ENCODE measurements at regions not wholly inside any gene's neighbourhood (a gene's known extent, or its start where the extent isn't known, plus 50 kb on each side); places are given as distances from the start of the nearest gene placed in this dataset.

DNA sequence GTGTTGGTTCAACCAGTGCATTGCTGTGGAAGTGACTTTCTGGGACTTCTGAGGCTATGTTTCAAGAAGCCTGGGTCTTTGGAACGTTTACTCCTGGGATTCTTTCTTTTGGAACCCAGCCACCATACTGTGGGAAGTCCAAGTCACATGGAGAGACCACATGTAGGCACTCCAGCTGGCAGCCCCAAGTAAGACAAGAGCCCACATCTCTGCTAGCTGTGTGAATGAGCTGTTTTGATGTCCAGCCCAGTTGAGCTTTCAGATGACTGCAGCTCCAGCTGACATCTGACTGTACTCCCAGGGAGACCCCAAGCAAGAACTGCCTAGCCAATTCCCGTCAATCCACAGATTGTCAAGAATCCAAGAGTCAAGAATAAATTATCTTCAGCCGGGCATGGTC is 60.1 kb upstream of the SPATA31D4 start:
- 67% methylated on average over 3 of the region's 3 CpGs for WGBS (ENCODE audit: insufficient coverage)
- no peaks in the 10 kb centered on the region for H3K4me1 Mint-ChIP-seq

DNA sequence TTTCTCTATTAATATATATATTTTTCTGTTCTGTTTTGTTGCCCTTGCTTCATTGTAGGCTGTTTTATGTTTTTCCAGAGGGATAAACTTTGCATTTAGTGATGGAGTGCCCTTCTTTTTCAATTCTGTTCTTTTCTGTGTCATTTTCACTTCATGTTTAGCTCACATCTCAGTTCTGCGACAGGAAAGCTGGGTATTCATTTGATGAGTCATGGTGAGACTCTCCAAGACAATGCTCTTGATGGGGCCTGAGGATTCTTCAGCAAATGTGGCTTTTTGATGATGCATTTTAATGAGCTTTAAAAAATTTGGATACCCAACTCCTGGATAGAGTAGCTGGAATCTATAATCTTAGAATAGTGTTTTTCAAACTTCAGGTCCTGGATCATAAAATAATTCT is 56.5 kb upstream of the SPATA31D4 start:
- Mint-ChIP-seq H3K27ac (no peak overlapping the region), H3K36me3 (no peaks in the 10 kb centered on the region)

More for the DNA sequence above, 60.1 kb upstream of the SPATA31D4 start:
- TF ChIP-seq, protein P1, sequence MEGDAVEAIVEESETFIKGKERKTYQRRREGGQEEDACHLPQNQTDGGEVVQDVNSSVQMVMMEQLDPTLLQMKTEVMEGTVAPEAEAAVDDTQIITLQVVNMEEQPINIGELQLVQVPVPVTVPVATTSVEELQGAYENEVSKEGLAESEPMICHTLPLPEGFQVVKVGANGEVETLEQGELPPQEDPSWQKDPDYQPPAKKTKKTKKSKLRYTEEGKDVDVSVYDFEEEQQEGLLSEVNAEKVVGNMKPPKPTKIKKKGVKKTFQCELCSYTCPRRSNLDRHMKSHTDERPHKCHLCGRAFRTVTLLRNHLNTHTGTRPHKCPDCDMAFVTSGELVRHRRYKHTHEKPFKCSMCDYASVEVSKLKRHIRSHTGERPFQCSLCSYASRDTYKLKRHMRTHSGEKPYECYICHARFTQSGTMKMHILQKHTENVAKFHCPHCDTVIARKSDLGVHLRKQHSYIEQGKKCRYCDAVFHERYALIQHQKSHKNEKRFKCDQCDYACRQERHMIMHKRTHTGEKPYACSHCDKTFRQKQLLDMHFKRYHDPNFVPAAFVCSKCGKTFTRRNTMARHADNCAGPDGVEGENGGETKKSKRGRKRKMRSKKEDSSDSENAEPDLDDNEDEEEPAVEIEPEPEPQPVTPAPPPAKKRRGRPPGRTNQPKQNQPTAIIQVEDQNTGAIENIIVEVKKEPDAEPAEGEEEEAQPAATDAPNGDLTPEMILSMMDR (IDR thresholded peaks at IDR 0.05), result no peak
- Mint-ChIP-seq H3K27me3 (ENCODE audit: low read depth in 3 of 3) (no peaks in the 10 kb centered on the region), H3K36me3 (no peaks in the 10 kb centered on the region), H3K4me3 (no peak overlapping the region), H3K9me3 (peaks cover 4 to 21% (median 8%) of the 10 kb centered on the region in 7 donors), H3K27ac (no peak overlapping the region)
- Histone ChIP-seq H3K4me1 (ENCODE audit: control insufficient read depth in 1 of 2, insufficient read depth in 2 of 2, low read length in 2 of 2) (no peaks in the 10 kb centered on the region), H3K4me2 (replicated peaks; ENCODE audit: extremely low read depth, low read length, poor library complexity, severe bottlenecking) (no peak overlapping the region), H3K27me3 (ENCODE audit: control insufficient read depth in 2 of 2, insufficient read depth in 2 of 2, low read length in 2 of 2) (no peaks in the 10 kb centered on the region), H3K79me2 (ENCODE audit: insufficient read depth, low read length) (no peaks in the 10 kb centered on the region), H3K27ac (ENCODE audit: low read depth in 1 of 2, low read length in 2 of 2) (no peak overlapping the region), H2AFZ (ENCODE audit: insufficient read depth, low read depth, low read length, poor library complexity, severe bottlenecking) (no peak overlapping the region), H3K9me3 (replicated peaks in 1 of 2; ENCODE audit: control insufficient read depth in 1 of 2, insufficient read depth in 1 of 2, low read length in 2 of 2) (peaks cover 0 to 2% of the 10 kb centered on the region in 2 donors), H3K9ac (ENCODE audit: insufficient read depth, low read length, poor library complexity, severe bottlenecking) (no peak overlapping the region), H4K20me1 (ENCODE audit: insufficient read depth, low read length) (no peaks in the 10 kb centered on the region), H3K36me3 (replicated peaks in 1 of 2; ENCODE audit: control insufficient read depth in 1 of 2, insufficient read depth in 2 of 2, low read length in 2 of 2) (no peaks in the 10 kb centered on the region), H3K4me3 (replicated peaks in 1 of 3; ENCODE audit: low read depth in 2 of 3, low read length in 3 of 3) (no peak overlapping the region)
- intact Hi-C loops (cut with micrococcal nuclease), result no loop called here
- DNase-seq, result no peak

More for the DNA sequence above, 56.5 kb upstream of the SPATA31D4 start:
- H3K27me3 ChIP-seq (ENCODE audit: control insufficient read depth in 2 of 2, insufficient read depth in 2 of 2, low read length in 2 of 2), result no peaks in the 10 kb centered on the region
- Mint-ChIP-seq H3K9me3 (peaks cover 0 to 12% (median 6%) of the 10 kb centered on the region in 7 donors), H3K4me1 (no peaks in the 10 kb centered on the region), H3K4me3 (no peak overlapping the region), H3K27me3 (ENCODE audit: low read depth in 3 of 3) (no peaks in the 10 kb centered on the region)
- H3K9ac ChIP-seq (ENCODE audit: insufficient read depth, low read length, poor library complexity, severe bottlenecking), result no peak overlapping the region
- no peak overlapping the region for H3K4me2 ChIP-seq (replicated peaks; ENCODE audit: extremely low read depth, low read length, poor library complexity, severe bottlenecking)
- no peak for DNase-seq
- peaks cover 0 to 3% of the 10 kb centered on the region in 2 donors for H3K9me3 ChIP-seq (replicated peaks in 1 of 2; ENCODE audit: control insufficient read depth in 1 of 2, insufficient read depth in 1 of 2, low read length in 2 of 2)
- no peaks in the 10 kb centered on the region for H4K20me1 ChIP-seq (ENCODE audit: insufficient read depth, low read length)
- H3K36me3 ChIP-seq (replicated peaks in 1 of 2; ENCODE audit: control insufficient read depth in 1 of 2, insufficient read depth in 2 of 2, low read length in 2 of 2), result no peaks in the 10 kb centered on the region
- no peaks in the 10 kb centered on the region for H3K79me2 ChIP-seq (ENCODE audit: insufficient read depth, low read length)
- no peak overlapping the region for H3K4me3 ChIP-seq (replicated peaks in 1 of 3; ENCODE audit: low read depth in 2 of 3, low read length in 3 of 3)
- no peak overlapping the region for H2AFZ ChIP-seq (ENCODE audit: insufficient read depth, low read depth, low read length, poor library complexity, severe bottlenecking)
- TF ChIP-seq, protein P1 (IDR thresholded peaks at IDR 0.05), result no peak
- H3K4me1 ChIP-seq (ENCODE audit: control insufficient read depth in 1 of 2, insufficient read depth in 2 of 2, low read length in 2 of 2), result no peaks in the 10 kb centered on the region
- no peak overlapping the region for H3K27ac ChIP-seq (ENCODE audit: low read depth in 1 of 2, low read length in 2 of 2)
- 33% methylated on average over 1 of the region's 1 CpG for WGBS (ENCODE audit: insufficient coverage)
- intact Hi-C loops (cut with micrococcal nuclease), result no loop called here
